Right lobe of liver (tissue), 4 donors: ENCODE measurements at regions not wholly inside any gene's neighbourhood (a gene's known extent, or its start where the extent isn't known, plus 50 kb on each side); places are given as distances from the start of the nearest gene placed in this dataset.

Source experiments
- CTCF ChIP-seq, 4 donors: fragments of 200-600 bp in 3 of 4; fragments of 450-650 bp in 1 of 4; IDR thresholded peaks; one replicate each; pipeline versions ENCODE4 v1.5.1 to v1.8.0; 2016 to 2022; ENCODE audit warnings: antibody characterized with exemption in 4 of 4, mild to moderate bottlenecking in 2 of 4
- POLR2A ChIP-seq: fragments of 450-650 bp; IDR thresholded peaks from one replicate; pipeline ENCODE4 v1.6.1; 2017; ENCODE audit warnings: antibody characterized with exemption, mild to moderate bottlenecking
- donor health status: DM: no; HTN: no; CAD: no.
- donor health status: DM: no; HTN: no; CAD: no.
- donor health status: DM: no; HTN: yes; CAD: no.

DNA sequence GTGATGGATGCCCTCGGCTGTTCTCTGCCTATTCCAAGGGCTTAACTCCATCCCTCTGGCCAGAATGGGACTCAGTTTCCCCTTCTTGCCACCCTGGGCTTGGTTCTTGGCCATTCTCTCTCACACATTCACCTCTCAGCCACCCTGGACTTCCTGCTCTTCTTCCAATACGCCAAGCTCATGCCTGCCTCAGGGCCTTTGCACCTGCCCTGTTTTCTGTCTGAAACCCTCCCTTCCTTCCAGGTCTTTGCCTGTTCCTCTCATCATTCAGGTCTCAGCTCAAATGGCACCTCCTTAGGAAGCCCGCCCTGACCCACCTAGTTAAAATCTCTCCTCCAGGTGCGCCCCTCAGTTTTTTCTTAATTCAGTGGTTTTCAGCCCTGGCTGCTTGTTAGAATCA, 76.6 kb upstream of the TP53I11 start:
- TF ChIP-seq CTCF (IDR thresholded peaks at IDR 0.05), result no peak
- no peak for TF ChIP-seq POLR2A
